ENCODE measurements at regions not wholly inside any gene's neighbourhood (a gene's known extent, or its start where the extent isn't known, plus 50 kb on each side); places are given as distances from the start of the nearest gene placed in this dataset.

DNA sequence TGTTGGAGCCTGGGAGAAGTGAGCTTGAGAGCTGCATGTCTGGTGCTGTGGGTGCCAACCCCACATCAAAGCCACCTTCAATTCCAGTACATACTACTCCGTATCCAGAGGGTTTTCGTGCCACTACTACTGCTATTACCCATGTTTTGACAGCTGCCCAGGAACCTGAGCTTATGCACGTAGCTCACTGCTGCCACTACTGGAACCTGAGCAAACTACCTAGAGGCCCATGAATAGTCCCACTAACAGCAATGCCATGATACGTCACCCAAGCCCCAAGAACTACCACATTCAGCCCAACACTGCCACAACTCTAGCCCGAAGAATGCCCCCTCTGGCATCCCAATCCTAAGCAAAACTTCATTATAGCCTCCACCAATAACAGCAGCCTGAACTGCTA is 215.2 kb upstream of the BCHE start:
- CTCF ChIA-PET: no interaction called here
- H3K27ac ChIP-seq (ENCODE audit: insufficient read depth, low read length): no peak overlapping the region
- WGBS, 2 experiments (ENCODE audit: extremely low coverage in 2 of 2, insufficient read length in 1 of 2): 36% methylated on average over 3 of the region's 5 CpGs; no CpG with 5 or more reads in 1 of the 2 experiments
- DNase-seq (no peak), ATAC-seq (ENCODE audit: low read depth) (no peak)
- H2BK120ac ChIP-seq (ENCODE audit: low read depth, low read length): no peak overlapping the region
- H3K4me2 ChIP-seq (ENCODE audit: low read depth, low read length): no peak overlapping the region
- H4K20me1 ChIP-seq (ENCODE audit: insufficient read depth, low read length): no peaks in the 10 kb centered on the region
- H3K9me1 ChIP-seq (ENCODE audit: insufficient read depth, low read length): no peaks in the 10 kb centered on the region
- H3K14ac ChIP-seq (replicated peaks; ENCODE audit: low read depth, low read length): no peak overlapping the region
- H2AK5ac ChIP-seq (ENCODE audit: low read depth, low read length): no peak overlapping the region
- H3K18ac ChIP-seq (ENCODE audit: low read depth, low read length): no peak overlapping the region
- H2AK9ac ChIP-seq (replicated peaks; ENCODE audit: low read depth, low read length, poor library complexity): no peak overlapping the region
- no peaks in the 10 kb centered on the region for H3K79me1 ChIP-seq (ENCODE audit: low read depth in 1 of 2, low read length in 2 of 2)
- H3K9ac ChIP-seq (ENCODE audit: low read depth, low read length): no peak overlapping the region
- no peaks in the 10 kb centered on the region for H3K4me1 ChIP-seq (ENCODE audit: control insufficient read depth, insufficient read depth, low read length)
- H4K91ac ChIP-seq (ENCODE audit: insufficient read depth, low read depth, low read length): no peak overlapping the region
- no peaks in the 10 kb centered on the region for H3K27me3 ChIP-seq (ENCODE audit: control insufficient read depth, insufficient read depth, low read length)
- H3K4me3 ChIP-seq (ENCODE audit: insufficient read depth, low read depth, low read length): no peak overlapping the region
- dilution Hi-C loops (cut with HindIII; ENCODE audit: low sequenced_read_pairs, unreplicated experiment): no loop called here
- no peak overlapping the region for H3K23ac ChIP-seq (ENCODE audit: low read depth, low read length)
- POLR2A ChIA-PET (ENCODE audit: unreplicated experiment): no interaction called here
- in situ Hi-C loops (cut with MboI; ENCODE audit: low sequenced_read_pairs): no loop called here
- no peak for TF ChIP-seq RFX5 (IDR thresholded peaks at IDR 0.05; ENCODE audit: low read depth, low read length)
- TF ChIP-seq, protein P1, sequence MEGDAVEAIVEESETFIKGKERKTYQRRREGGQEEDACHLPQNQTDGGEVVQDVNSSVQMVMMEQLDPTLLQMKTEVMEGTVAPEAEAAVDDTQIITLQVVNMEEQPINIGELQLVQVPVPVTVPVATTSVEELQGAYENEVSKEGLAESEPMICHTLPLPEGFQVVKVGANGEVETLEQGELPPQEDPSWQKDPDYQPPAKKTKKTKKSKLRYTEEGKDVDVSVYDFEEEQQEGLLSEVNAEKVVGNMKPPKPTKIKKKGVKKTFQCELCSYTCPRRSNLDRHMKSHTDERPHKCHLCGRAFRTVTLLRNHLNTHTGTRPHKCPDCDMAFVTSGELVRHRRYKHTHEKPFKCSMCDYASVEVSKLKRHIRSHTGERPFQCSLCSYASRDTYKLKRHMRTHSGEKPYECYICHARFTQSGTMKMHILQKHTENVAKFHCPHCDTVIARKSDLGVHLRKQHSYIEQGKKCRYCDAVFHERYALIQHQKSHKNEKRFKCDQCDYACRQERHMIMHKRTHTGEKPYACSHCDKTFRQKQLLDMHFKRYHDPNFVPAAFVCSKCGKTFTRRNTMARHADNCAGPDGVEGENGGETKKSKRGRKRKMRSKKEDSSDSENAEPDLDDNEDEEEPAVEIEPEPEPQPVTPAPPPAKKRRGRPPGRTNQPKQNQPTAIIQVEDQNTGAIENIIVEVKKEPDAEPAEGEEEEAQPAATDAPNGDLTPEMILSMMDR (conservative IDR thresholded peaks at IDR 0.05; ENCODE audit: low read depth, low read length): no peak
- no peak for TF ChIP-seq SMC3 (IDR thresholded peaks at IDR 0.05; ENCODE audit: low read depth, low read length)
- TF ChIP-seq FOS (IDR thresholded peaks at IDR 0.05; ENCODE audit: low read depth, low read length): no peak
- no peak for TF ChIP-seq MXI1 (IDR thresholded peaks at IDR 0.05; ENCODE audit: borderline replicate concordance, low read depth, low read length)
- no peak for TF ChIP-seq CEBPB (IDR thresholded peaks at IDR 0.05; ENCODE audit: low read depth, low read length)
- no peak for TF ChIP-seq RCOR1 (IDR thresholded peaks at IDR 0.05; ENCODE audit: insufficient replicate concordance, low read length)
- TF ChIP-seq RAD21 (IDR thresholded peaks at IDR 0.05; ENCODE audit: low read length): no peak
- no peak for TF ChIP-seq MAZ (IDR thresholded peaks at IDR 0.05; ENCODE audit: borderline replicate concordance, low read depth, low read length)
- TF ChIP-seq NFE2L2 (IDR thresholded peaks at IDR 0.05; ENCODE audit: low read depth, low read length): no peak
- TF ChIP-seq, protein P2, sequence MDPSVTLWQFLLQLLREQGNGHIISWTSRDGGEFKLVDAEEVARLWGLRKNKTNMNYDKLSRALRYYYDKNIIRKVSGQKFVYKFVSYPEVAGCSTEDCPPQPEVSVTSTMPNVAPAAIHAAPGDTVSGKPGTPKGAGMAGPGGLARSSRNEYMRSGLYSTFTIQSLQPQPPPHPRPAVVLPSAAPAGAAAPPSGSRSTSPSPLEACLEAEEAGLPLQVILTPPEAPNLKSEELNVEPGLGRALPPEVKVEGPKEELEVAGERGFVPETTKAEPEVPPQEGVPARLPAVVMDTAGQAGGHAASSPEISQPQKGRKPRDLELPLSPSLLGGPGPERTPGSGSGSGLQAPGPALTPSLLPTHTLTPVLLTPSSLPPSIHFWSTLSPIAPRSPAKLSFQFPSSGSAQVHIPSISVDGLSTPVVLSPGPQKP (IDR thresholded peaks at IDR 0.05; ENCODE audit: borderline replicate concordance, low read depth, low read length): no peak
- TF ChIP-seq POLR2A (IDR thresholded peaks at IDR 0.05; ENCODE audit: low read depth, low read length): no peak
- TF ChIP-seq MAFK (IDR thresholded peaks at IDR 0.05; ENCODE audit: low read depth, low read length): no peak
- TF ChIP-seq, protein P3, sequence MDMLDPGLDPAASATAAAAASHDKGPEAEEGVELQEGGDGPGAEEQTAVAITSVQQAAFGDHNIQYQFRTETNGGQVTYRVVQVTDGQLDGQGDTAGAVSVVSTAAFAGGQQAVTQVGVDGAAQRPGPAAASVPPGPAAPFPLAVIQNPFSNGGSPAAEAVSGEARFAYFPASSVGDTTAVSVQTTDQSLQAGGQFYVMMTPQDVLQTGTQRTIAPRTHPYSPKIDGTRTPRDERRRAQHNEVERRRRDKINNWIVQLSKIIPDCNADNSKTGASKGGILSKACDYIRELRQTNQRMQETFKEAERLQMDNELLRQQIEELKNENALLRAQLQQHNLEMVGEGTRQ (IDR thresholded peaks at IDR 0.05; ENCODE audit: low read depth, low read length): no peak
- H2AFZ ChIP-seq (replicated peaks; ENCODE audit: low read length, poor library complexity): no peak overlapping the region
- H3K4ac ChIP-seq (ENCODE audit: low read depth, low read length): no peak overlapping the region
- H4K5ac ChIP-seq (ENCODE audit: low read depth, low read length): no peak overlapping the region
- peaks cover 11% of the 10 kb centered on the region for H3K9me3 ChIP-seq (ENCODE audit: control insufficient read depth, insufficient read depth, low read length)
- H2BK20ac ChIP-seq (ENCODE audit: low read depth, low read length): no peak overlapping the region
- H3K56ac ChIP-seq (ENCODE audit: extremely low read depth, insufficient read depth, low read length): no peak overlapping the region
- no peak overlapping the region for H2BK5ac ChIP-seq (ENCODE audit: low read depth, low read length, poor library complexity, severe bottlenecking)
- H3K36me3 ChIP-seq (ENCODE audit: control insufficient read depth, insufficient read depth, low read length): no peaks in the 10 kb centered on the region
- no peak overlapping the region for H2BK15ac ChIP-seq (ENCODE audit: low read depth, low read length)
- intact Hi-C loops (cut with micrococcal nuclease): no loop called here
- H4K8ac ChIP-seq (ENCODE audit: low read depth in 2 of 2, low read length in 2 of 2): no peak overlapping the region
- BruUV-seq (replicated peaks): no TSS peak

All from IMR-90 (cell line).